Mucosa of descending colon (tissue), 3 donors: ENCODE measurements at regions not wholly inside any gene's neighbourhood (a gene's known extent, or its start where the extent isn't known, plus 50 kb on each side); places are given as distances from the start of the nearest gene placed in this dataset.

Experiments
- ATAC-seq: fragments of 200-7000 bp; cut with Tn5 transposase; one replicate; pipeline ENCODE4 v1.9.1; 2020; ENCODE audit warnings: mild to moderate bottlenecking, moderate library complexity
- DNase-seq, 3 donors: peaks; one replicate each; pipeline ENCODE4 v3.0.0-alpha.2; 2020
- H3K36me3 ChIP-seq: fragments of 200-600 bp; one replicate; pipeline ENCODE4 v1.8.0; 2021; ENCODE audit warnings: low read depth, mild to moderate bottlenecking
- H3K4me1 ChIP-seq: fragments of 200-600 bp; one replicate; pipeline ENCODE4 v1.8.0; 2021; ENCODE audit warnings: low read depth, mild to moderate bottlenecking
- H3K4me3 ChIP-seq: fragments of 200-600 bp; one replicate; pipeline ENCODE4 v1.8.0; 2021; ENCODE audit warnings: mild to moderate bottlenecking
- H3K9me3 ChIP-seq: fragments of 200-600 bp; one replicate; pipeline ENCODE4 v1.8.0; 2021; ENCODE audit warnings: mild to moderate bottlenecking
- intact Hi-C, 2 donors: fragments of 100-400 bp; cut with DNase I in 1 of 2; cut with micrococcal nuclease in 1 of 2; formaldehyde crosslinking; loops; one replicate each; pipeline versions ENCODE4 v1.11.0 to v1.11.1; 2022; cut with DNase I, micrococcal nuclease
- TF ChIP-seq, protein P1 (sequence below): fragments of 200-600 bp; IDR thresholded peaks from one replicate; pipeline ENCODE4 v1.8.0; 2022; ENCODE audit warnings: antibody characterized with exemption, mild to moderate bottlenecking
- donor health status: DM: no; HTN: no; CAD: no; lungs with moderate emphysema.
- donor health status: DM: no; HTN: no; CAD: no.
- donor health status: DM: no; HTN: yes; CAD: no.

DNA sequence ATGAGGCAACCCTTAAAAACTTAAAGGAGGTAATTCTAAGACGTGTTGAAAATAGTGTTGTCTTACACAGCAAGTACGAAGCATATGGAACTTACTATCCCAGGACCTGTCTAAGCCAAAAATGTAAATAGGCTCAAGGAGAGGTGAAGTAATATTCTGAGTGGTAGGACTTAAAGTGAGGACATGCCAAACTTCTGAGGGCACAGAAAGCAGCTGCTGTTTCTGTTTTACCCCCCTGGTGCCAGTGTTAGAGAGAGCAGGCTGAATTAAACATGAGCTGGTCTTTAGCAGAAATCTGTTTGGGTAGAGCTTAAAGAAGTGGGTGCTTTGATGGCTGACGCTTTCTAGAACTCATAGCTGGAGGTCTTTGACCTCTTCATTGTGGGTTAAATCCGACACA is 149.7 kb upstream of the NPHP3 start:
- H3K36me3 ChIP-seq: no peaks in the 10 kb centered on the region
- H3K4me1 ChIP-seq: no peaks in the 10 kb centered on the region
- no peak for DNase-seq
- no peaks in the 10 kb centered on the region for H3K9me3 ChIP-seq
- intact Hi-C loops: no loop called here
- TF ChIP-seq, protein P1, sequence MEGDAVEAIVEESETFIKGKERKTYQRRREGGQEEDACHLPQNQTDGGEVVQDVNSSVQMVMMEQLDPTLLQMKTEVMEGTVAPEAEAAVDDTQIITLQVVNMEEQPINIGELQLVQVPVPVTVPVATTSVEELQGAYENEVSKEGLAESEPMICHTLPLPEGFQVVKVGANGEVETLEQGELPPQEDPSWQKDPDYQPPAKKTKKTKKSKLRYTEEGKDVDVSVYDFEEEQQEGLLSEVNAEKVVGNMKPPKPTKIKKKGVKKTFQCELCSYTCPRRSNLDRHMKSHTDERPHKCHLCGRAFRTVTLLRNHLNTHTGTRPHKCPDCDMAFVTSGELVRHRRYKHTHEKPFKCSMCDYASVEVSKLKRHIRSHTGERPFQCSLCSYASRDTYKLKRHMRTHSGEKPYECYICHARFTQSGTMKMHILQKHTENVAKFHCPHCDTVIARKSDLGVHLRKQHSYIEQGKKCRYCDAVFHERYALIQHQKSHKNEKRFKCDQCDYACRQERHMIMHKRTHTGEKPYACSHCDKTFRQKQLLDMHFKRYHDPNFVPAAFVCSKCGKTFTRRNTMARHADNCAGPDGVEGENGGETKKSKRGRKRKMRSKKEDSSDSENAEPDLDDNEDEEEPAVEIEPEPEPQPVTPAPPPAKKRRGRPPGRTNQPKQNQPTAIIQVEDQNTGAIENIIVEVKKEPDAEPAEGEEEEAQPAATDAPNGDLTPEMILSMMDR: no peak
- H3K4me3 ChIP-seq: no peak overlapping the region
- ATAC-seq: no peak

DNA sequence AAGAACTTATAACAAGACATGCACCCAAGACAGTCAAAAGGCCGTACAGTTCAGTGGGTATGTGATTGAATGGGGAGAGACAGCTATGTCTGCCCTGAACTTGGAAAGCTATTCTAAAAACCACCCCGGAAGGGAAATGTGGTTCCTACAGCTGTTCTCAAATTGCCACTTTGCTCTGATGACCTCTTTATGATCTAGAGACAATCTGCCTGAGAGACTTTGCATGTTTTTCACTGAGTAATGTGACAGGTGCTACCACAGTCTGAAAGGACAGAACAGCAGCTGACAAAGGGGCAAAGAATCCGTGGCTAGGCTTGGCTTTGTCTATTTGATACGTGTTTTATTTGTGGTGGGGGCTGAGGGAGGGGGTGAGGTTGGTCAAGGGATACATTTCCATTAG is 148.3 kb upstream of the NPHP3 start:
- intact Hi-C loops: no loop called here
- no peaks in the 10 kb centered on the region for H3K36me3 ChIP-seq
- TF ChIP-seq, protein P1: no peak
- H3K4me3 ChIP-seq: no peak overlapping the region
- ATAC-seq: no peak
- no peak for DNase-seq
- no peaks in the 10 kb centered on the region for H3K4me1 ChIP-seq
- H3K9me3 ChIP-seq: no peaks in the 10 kb centered on the region

DNA sequence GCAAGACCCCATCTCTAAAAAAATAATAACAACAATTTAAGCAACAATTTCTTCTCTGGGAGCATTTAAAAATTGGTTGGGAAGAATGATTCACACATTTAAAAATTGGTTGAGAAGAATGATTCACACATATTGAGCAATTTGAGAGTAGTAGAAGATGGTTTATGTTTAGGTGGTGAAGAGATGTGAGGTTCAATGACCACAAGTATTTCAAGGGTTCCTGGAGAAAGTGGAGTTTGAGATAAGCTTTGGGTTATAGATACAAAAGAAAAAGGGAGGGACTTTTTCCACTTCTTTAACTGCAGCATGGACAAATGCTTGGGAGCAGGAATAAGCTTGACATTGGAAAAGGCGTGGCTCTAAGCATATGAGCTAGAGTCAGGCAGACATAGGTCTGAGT is 145.7 kb upstream of the NPHP3 start:
- no peak for ATAC-seq
- intact Hi-C loops: no loop called here

DNA sequence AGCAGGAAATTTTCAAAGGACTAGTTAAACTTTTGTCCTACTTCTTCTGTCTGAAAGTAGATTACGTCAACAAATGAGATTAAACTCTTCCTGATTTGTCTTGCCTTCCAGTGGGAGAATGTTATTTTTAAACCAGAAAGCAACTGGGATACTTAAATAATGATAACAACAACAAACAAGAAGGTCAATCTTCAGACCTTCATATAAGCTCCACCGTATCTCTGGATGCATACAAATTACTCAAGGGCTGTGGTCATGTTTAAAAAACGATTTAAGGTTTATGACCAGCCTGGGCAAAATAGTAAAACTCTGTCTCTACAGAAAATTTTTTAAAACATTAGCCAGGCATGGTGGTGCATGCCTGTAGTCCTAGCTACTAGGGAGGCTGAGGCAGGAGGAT is 145.3 kb upstream of the NPHP3 start:
- H3K9me3 ChIP-seq: no peaks in the 10 kb centered on the region
- DNase-seq (no peak), ATAC-seq (no peak)
- intact Hi-C loops: no loop called here
- TF ChIP-seq, protein P1: no peak
- H3K4me3 ChIP-seq: no peak overlapping the region
- H3K4me1 ChIP-seq: no peaks in the 10 kb centered on the region
- no peaks in the 10 kb centered on the region for H3K36me3 ChIP-seq

More for the DNA sequence above, 145.7 kb upstream of the NPHP3 start:
- Histone ChIP-seq H3K4me1 (no peaks in the 10 kb centered on the region), H3K4me3 (no peak overlapping the region), H3K36me3 (no peaks in the 10 kb centered on the region), H3K9me3 (no peaks in the 10 kb centered on the region)
- TF ChIP-seq, protein P1: no peak
- DNase-seq: no peak

DNA sequence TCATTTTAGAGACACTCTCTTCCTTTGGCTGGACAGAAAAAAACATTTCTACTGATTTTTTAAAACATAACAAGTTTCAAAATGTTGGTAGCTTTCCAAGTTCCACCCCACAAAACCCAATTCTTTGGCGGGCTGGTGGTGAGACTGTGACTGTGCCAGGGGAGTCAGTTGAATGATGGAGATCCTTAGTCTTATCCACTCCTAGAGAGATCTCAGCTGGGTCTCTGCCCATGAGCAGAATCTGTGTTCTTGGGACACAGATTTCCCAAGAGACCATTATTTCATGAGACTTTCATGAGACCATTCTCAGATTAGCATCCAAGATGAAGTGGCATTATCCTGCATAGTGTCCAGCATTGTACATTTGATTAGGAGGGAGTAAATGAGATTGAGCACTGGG is 135.1 kb upstream of the NPHP3 start:
- intact Hi-C loops: no loop called here
- H3K4me1 ChIP-seq: no peaks in the 10 kb centered on the region
- ATAC-seq: no peak
- no peaks in the 10 kb centered on the region for H3K9me3 ChIP-seq
- DNase-seq: no peak
- H3K36me3 ChIP-seq: no peaks in the 10 kb centered on the region
- TF ChIP-seq, protein P1: no peak
- H3K4me3 ChIP-seq: no peak overlapping the region

GRCh38 chr3:132854856-132855535 is 132.8 kb upstream of the NPHP3 start:
- intact Hi-C loops: no loop called here
- DNase-seq (no peak), ATAC-seq (no peak)
- Histone ChIP-seq H3K9me3 (no peaks in the 10 kb centered on the region), H3K4me3 (no peak overlapping the region), H3K36me3 (no peaks in the 10 kb centered on the region), H3K4me1 (no peaks in the 10 kb centered on the region)
- TF ChIP-seq, protein P1: no peak
